Activated T-cell treated with anti-CD3 and anti-CD28 coated beads, Interleukin-2, amount 50 U/mL, for 24 hours (primary cell): ENCODE measurements at regions not wholly inside any gene's neighbourhood (a gene's known extent, or its start where the extent isn't known, plus 50 kb on each side); places are given as distances from the start of the nearest gene placed in this dataset.

Experiments
- DNase-seq: peaks from one replicate; pipeline ENCODE4 v3.0.0-alpha.2; 2020
- H3K27ac Mint-ChIP-seq: 2 replicates; pipeline ENCODE4 v1.8.0; 2020; ENCODE audit warnings: mild to moderate bottlenecking, mixed read lengths
- H3K27me3 Mint-ChIP-seq: 2 replicates; pipeline ENCODE4 v1.8.0; 2020; ENCODE audit warnings: mixed read lengths
- H3K36me3 Mint-ChIP-seq: 2 replicates; pipeline ENCODE4 v1.8.0; 2020; ENCODE audit warnings: low read depth, mixed read lengths
- H3K4me1 Mint-ChIP-seq: 2 replicates; pipeline ENCODE4 v1.8.0; 2020; ENCODE audit warnings: low read depth, mixed read lengths
- H3K4me3 Mint-ChIP-seq: 2 replicates; pipeline ENCODE4 v1.8.0; 2020; ENCODE audit warnings: mild to moderate bottlenecking, moderate library complexity, mixed read lengths
- H3K9me3 Mint-ChIP-seq: 2 replicates; pipeline ENCODE4 v1.8.0; 2020; ENCODE audit warnings: mixed read lengths

DNA sequence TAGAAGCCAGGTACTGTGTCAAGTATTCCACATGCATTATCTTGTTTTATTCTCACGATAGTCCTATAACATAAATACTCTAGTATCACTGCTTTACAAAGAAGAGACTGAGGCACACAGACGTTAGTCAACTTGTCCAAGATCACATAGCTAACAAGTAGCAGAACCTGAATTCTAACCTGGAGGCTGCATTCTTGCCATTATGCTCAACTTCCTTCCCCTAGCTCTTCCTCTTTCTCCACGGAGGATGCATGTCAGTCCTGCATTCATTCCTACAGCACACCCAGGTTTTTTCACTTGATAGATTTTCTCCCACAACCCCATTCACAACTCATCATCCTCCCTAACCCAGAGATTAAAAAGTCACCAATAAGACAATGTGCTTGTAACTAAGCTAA lies 388.5 kb upstream of the NFE2L3 start:
- Mint-ChIP-seq H3K4me1 (no peaks in the 10 kb centered on the region), H3K9me3 (no peaks in the 10 kb centered on the region), H3K4me3 (no peak overlapping the region), H3K36me3 (no peaks in the 10 kb centered on the region), H3K27me3 (peaks cover 5% of the 10 kb centered on the region), H3K27ac (no peak overlapping the region)
- no peak for DNase-seq

- H3K36me3 Mint-ChIP-seq, result no peaks in the 10 kb centered on the region
- DNase-seq, result no peak
- no peak overlapping the region for H3K4me3 Mint-ChIP-seq
- H3K4me1 Mint-ChIP-seq, result no peaks in the 10 kb centered on the region
- no peak overlapping the region for H3K27ac Mint-ChIP-seq
- peaks cover 5% of the 10 kb centered on the region for H3K27me3 Mint-ChIP-seq
- no peaks in the 10 kb centered on the region for H3K9me3 Mint-ChIP-seq
Measured at GRCh38 chr7:25765110-25765655, 386.8 kb upstream of the NFE2L3 start.

GRCh38 chr7:25770235-25770634 lies 381.8 kb upstream of the NFE2L3 start:
- no peak for DNase-seq
- Mint-ChIP-seq H3K27ac (no peak overlapping the region), H3K9me3 (no peaks in the 10 kb centered on the region), H3K4me1 (no peaks in the 10 kb centered on the region), H3K4me3 (no peak overlapping the region), H3K27me3 (no peaks in the 10 kb centered on the region), H3K36me3 (no peaks in the 10 kb centered on the region)

DNA sequence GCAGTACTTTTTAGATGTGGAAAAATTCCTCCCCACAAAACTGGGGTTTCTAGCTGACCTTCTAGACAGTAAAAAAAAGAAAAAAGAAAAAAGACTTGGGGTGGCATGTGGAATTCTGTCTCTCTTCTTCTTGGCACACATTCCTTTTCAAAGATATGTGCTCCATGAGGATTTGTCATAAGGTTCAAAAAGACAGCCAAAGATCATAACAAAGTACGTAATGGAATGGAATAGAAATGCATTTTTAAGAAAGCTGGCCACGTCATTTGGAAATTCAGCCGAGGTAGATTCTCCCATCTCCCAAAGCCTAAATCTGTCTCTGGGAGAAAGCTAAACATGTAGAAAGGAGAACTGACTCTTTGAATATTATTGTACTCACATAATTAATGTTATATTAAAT lies 381.3 kb upstream of the NFE2L3 start:
- H3K27me3 Mint-ChIP-seq, result peaks cover 2% of the 10 kb centered on the region
- no peaks in the 10 kb centered on the region for H3K9me3 Mint-ChIP-seq
- H3K27ac Mint-ChIP-seq, result no peak overlapping the region
- H3K36me3 Mint-ChIP-seq, result no peaks in the 10 kb centered on the region
- H3K4me1 Mint-ChIP-seq, result no peaks in the 10 kb centered on the region
- DNase-seq, result no peak
- no peak overlapping the region for H3K4me3 Mint-ChIP-seq

- DNase-seq, result no peak
- Mint-ChIP-seq H3K36me3 (no peaks in the 10 kb centered on the region), H3K4me1 (no peaks in the 10 kb centered on the region), H3K27ac (no peak overlapping the region), H3K9me3 (no peaks in the 10 kb centered on the region), H3K4me3 (no peak overlapping the region), H3K27me3 (peaks cover 2% of the 10 kb centered on the region)
Measured at GRCh38 chr7:25771491-25771890, 380.5 kb upstream of the NFE2L3 start.

- H3K27ac Mint-ChIP-seq, result no peak overlapping the region
- no peak overlapping the region for H3K4me3 Mint-ChIP-seq
- DNase-seq, result no peak
- no peaks in the 10 kb centered on the region for H3K36me3 Mint-ChIP-seq
- peaks cover 2% of the 10 kb centered on the region for H3K27me3 Mint-ChIP-seq
- no peaks in the 10 kb centered on the region for H3K9me3 Mint-ChIP-seq
- no peaks in the 10 kb centered on the region for H3K4me1 Mint-ChIP-seq
Measured at GRCh38 chr7:25772802-25773201, 379.2 kb upstream of the NFE2L3 start.

- Mint-ChIP-seq H3K9me3 (no peaks in the 10 kb centered on the region), H3K4me3 (no peak overlapping the region), H3K27me3 (peaks cover 2% of the 10 kb centered on the region), H3K4me1 (no peaks in the 10 kb centered on the region), H3K36me3 (no peaks in the 10 kb centered on the region), H3K27ac (no peak overlapping the region)
- DNase-seq, result no peak
Measured at GRCh38 chr7:25774675-25775074, 377.3 kb upstream of the NFE2L3 start.

- Mint-ChIP-seq H3K9me3 (no peaks in the 10 kb centered on the region), H3K36me3 (no peaks in the 10 kb centered on the region), H3K27me3 (peaks cover 2% of the 10 kb centered on the region), H3K27ac (no peak overlapping the region), H3K4me1 (no peaks in the 10 kb centered on the region), H3K4me3 (no peak overlapping the region)
- DNase-seq, result no peak
Measured at GRCh38 chr7:25775570-25775969, 376.4 kb upstream of the NFE2L3 start.

- no peak for DNase-seq
- H3K9me3 Mint-ChIP-seq, result no peaks in the 10 kb centered on the region
- H3K4me3 Mint-ChIP-seq, result no peak overlapping the region
- H3K4me1 Mint-ChIP-seq, result no peaks in the 10 kb centered on the region
- H3K36me3 Mint-ChIP-seq, result no peaks in the 10 kb centered on the region
- no peak overlapping the region for H3K27ac Mint-ChIP-seq
- peaks cover 2% of the 10 kb centered on the region for H3K27me3 Mint-ChIP-seq
Measured at GRCh38 chr7:25775999-25776743, 375.8 kb upstream of the NFE2L3 start.

DNA sequence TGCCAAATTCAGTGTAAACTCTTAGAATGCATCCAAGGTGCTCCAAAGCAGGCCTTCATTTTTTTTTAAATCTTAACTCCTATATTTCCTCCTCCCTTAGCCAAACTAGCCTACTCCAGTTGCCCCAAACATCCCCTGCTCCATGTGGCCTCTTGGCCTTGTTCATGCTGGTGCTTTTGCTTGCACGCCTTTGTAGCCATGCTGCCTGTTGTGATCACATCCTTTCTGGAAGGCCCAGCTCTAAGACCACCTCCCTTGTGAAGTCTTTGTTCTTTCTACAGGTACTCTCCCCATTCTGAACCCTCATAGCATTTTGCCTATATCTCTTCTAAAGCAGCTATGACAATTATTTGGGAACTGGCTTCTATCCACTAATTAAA lies 375.3 kb upstream of the NFE2L3 start:
- Mint-ChIP-seq H3K27ac (no peak overlapping the region), H3K4me1 (no peaks in the 10 kb centered on the region), H3K4me3 (no peak overlapping the region), H3K36me3 (no peaks in the 10 kb centered on the region), H3K27me3 (peaks cover 2% of the 10 kb centered on the region), H3K9me3 (no peaks in the 10 kb centered on the region)
- no peak for DNase-seq

GRCh38 chr7:25777969-25778708 lies 373.9 kb upstream of the NFE2L3 start:
- Mint-ChIP-seq H3K9me3 (no peaks in the 10 kb centered on the region), H3K4me1 (no peaks in the 10 kb centered on the region), H3K4me3 (no peak overlapping the region), H3K27me3 (peaks cover 2% of the 10 kb centered on the region), H3K36me3 (no peaks in the 10 kb centered on the region), H3K27ac (no peak overlapping the region)
- DNase-seq, result no peak

- Mint-ChIP-seq H3K4me3 (no peak overlapping the region), H3K27me3 (peaks cover 2% of the 10 kb centered on the region), H3K27ac (no peak overlapping the region), H3K36me3 (no peaks in the 10 kb centered on the region), H3K9me3 (no peaks in the 10 kb centered on the region), H3K4me1 (no peaks in the 10 kb centered on the region)
- no peak for DNase-seq
Measured at GRCh38 chr7:25779002-25779546, 372.9 kb upstream of the NFE2L3 start.

- no peak overlapping the region for H3K27ac Mint-ChIP-seq
- H3K36me3 Mint-ChIP-seq, result no peaks in the 10 kb centered on the region
- no peaks in the 10 kb centered on the region for H3K9me3 Mint-ChIP-seq
Measured at GRCh38 chr7:25780904-25781303, 371.1 kb upstream of the NFE2L3 start.

GRCh38 chr7:25781704-25782103 lies 370.3 kb upstream of the NFE2L3 start:
- peaks cover 6% of the 10 kb centered on the region for H3K27me3 Mint-ChIP-seq
- no peaks in the 10 kb centered on the region for H3K9me3 Mint-ChIP-seq
- H3K36me3 Mint-ChIP-seq, result no peaks in the 10 kb centered on the region
- H3K4me1 Mint-ChIP-seq, result no peaks in the 10 kb centered on the region
- no peak overlapping the region for H3K27ac Mint-ChIP-seq
- H3K4me3 Mint-ChIP-seq, result no peak overlapping the region
- DNase-seq, result no peak

More at GRCh38 chr7:25780904-25781303, 371.1 kb upstream of the NFE2L3 start:
- Mint-ChIP-seq H3K4me1 (no peaks in the 10 kb centered on the region), H3K27me3 (peaks cover 6% of the 10 kb centered on the region), H3K4me3 (no peak overlapping the region)
- DNase-seq, result no peak

GRCh38 chr7:25786936-25787335 lies 365.1 kb upstream of the NFE2L3 start:
- Mint-ChIP-seq H3K9me3 (no peaks in the 10 kb centered on the region), H3K27ac (no peak overlapping the region), H3K4me1 (no peaks in the 10 kb centered on the region), H3K4me3 (no peak overlapping the region), H3K27me3 (peaks cover 6% of the 10 kb centered on the region), H3K36me3 (no peaks in the 10 kb centered on the region)
- DNase-seq, result no peak
